GM23248 (cell line): ENCODE measurements at regions not wholly inside any gene's neighbourhood (a gene's known extent, or its start where the extent isn't known, plus 50 kb on each side); places are given as distances from the start of the nearest gene placed in this dataset.

Experiments used
- EZH2 ChIP-seq: fragments of 200-600 bp; sonication (generic); IDR thresholded peaks from 2 replicates; pipeline ENCODE4 v1.6.1; 2018; ENCODE audit warnings: antibody characterized with exemption, mild to moderate bottlenecking; ENCODE audit not compliant: insufficient read depth, poor library complexity, severe bottlenecking
- EZH2phosphoT487 ChIP-seq: fragments of 200-600 bp; sonication (generic); IDR thresholded peaks from 2 replicates; pipeline ENCODE4 v1.6.1; 2018; ENCODE audit warnings: antibody characterized with exemption, moderate library complexity, mild to moderate bottlenecking, low read depth; ENCODE audit not compliant: insufficient read depth

GRCh38 chr7:52938455-52939133 is 96.8 kb upstream of the POM121L12 start:
- no peak for TF ChIP-seq EZH2
- no peak for TF ChIP-seq EZH2phosphoT487
